Spleen (tissue), 11 donors: ENCODE measurements at regions not wholly inside any gene's neighbourhood (a gene's known extent, or its start where the extent isn't known, plus 50 kb on each side); places are given as distances from the start of the nearest gene placed in this dataset.

Experiments
- DNase-seq: peaks from one replicate; pipeline ENCODE4 v3.0.0-alpha.2; 2020
- H3K27ac ChIP-seq, 8 donors: fragments of 200-600 bp; sonication (generic) in 7 of 8; 1 replicate in 4 of 8; 2 replicates in 4 of 8; pipeline versions ENCODE4 v1.5.0 to v1.8.0; 2016 to 2021; ENCODE audit warnings: inconsistent platforms in 4 of 8, mild to moderate bottlenecking in 4 of 8, moderate library complexity in 1 of 8
- H3K27me3 ChIP-seq, 7 donors: fragments of 200-600 bp; sonication (generic) in 6 of 7; replicated peaks in 1 of 7; 1 replicate in 4 of 7; 2 replicates in 3 of 7; pipeline versions ENCODE4 v1.5.0 to v1.8.0; 2016 to 2021; ENCODE audit warnings: inconsistent platforms in 3 of 7, mild to moderate bottlenecking in 1 of 7
- H3K36me3 ChIP-seq, 6 donors: fragments of 200-600 bp; sonication (generic) in 5 of 6; 1 replicate in 4 of 6; 2 replicates in 2 of 6; pipeline versions ENCODE4 v1.5.0 to v1.8.0; 2016 to 2021; ENCODE audit warnings: inconsistent platforms in 2 of 6
- H3K4me1 ChIP-seq, 6 donors: fragments of 200-600 bp; sonication (generic) in 5 of 6; 1 replicate in 3 of 6; 2 replicates in 3 of 6; pipeline versions ENCODE4 v1.5.0 to v1.8.0; 2016 to 2021; ENCODE audit warnings: inconsistent platforms in 3 of 6
- H3K4me3 ChIP-seq, 8 donors: fragments of 200-600 bp; sonication (generic) in 7 of 8; 1 replicate in 4 of 8; 2 replicates in 4 of 8; pipeline versions ENCODE4 v1.5.0 to v1.8.0; 2016 to 2021; ENCODE audit warnings: inconsistent platforms in 4 of 8, mild to moderate bottlenecking in 4 of 8, moderate library complexity in 2 of 8
- H3K9me3 ChIP-seq, 8 donors: fragments of 200-600 bp; sonication (generic) in 7 of 8; 1 replicate in 4 of 8; 2 replicates in 4 of 8; pipeline versions ENCODE4 v1.5.0 to v1.8.0; 2016 to 2021; ENCODE audit warnings: inconsistent platforms in 4 of 8
- POLR2A ChIP-seq, 3 donors: fragments of 450-650 bp; IDR thresholded peaks; one replicate each; pipeline ENCODE4 v1.5.1; 2017; ENCODE audit warnings: antibody characterized with exemption in 3 of 3, mild to moderate bottlenecking in 1 of 3
- POLR2AphosphoS5 ChIP-seq, 3 donors: sonication (generic); formaldehyde crosslinking; IDR thresholded peaks; one replicate each; pipeline ENCODE4 v1.5.1; 2017; ENCODE audit warnings: antibody characterized with exemption in 3 of 3
- WGBS, 5 donors: extraction: QIAGEN DNeasy Blood & Tissue Kit in 3 of 5; methylation state at CpG; one replicate each; pipeline versions ENCODE4 v1.1.5 to v1.1.7; 2013 to 2018; 5-methylcytosine and 5-hydroxymethylcytosine counted together
- intact Hi-C: fragments of 100-400 bp; cut with DNase I; formaldehyde crosslinking; loops from one replicate; pipeline ENCODE4 v1.15.0; 2023; ENCODE audit warnings: low total_unique reads
- TF ChIP-seq, protein P1 (sequence below), 11 experiments: fragments of 200-600 bp in 7 of 11; fragments of 450-650 bp in 4 of 11; sonication (generic) in 4 of 11; IDR thresholded peaks in 8 of 11; conservative IDR thresholded peaks in 3 of 11; 1 replicate in 7 of 11; 2 replicates in 4 of 11; pipeline versions ENCODE4 v1.4.0 to v1.8.0; 2016 to 2021; ENCODE audit warnings: antibody characterized with exemption in 11 of 11, inconsistent platforms in 4 of 11, mild to moderate bottlenecking in 1 of 11
- donor health status: healthy with polysubstance abuse.
- donor health status: DM: no; HTN: no; CAD: no; lungs with moderate emphysema.
- donor health status: DM: no; HTN: no; CAD: no.
- donor health status: Bipolar disorder and iron deficiency.
- donor health status: healthy.
- donor health status: DM: no; HTN: no; CAD: no.
- donor health status: DM: yes; HTN: yes; CAD: no.

GRCh38 chr21:38752051-38752505 lies 53.7 kb upstream of the ETS2 start:
- Histone ChIP-seq H3K27me3 (peaks cover 0 to 13% (median 0%) of the 10 kb centered on the region in 7 donors), H3K4me1 (peaks cover 0 to 72% (median 22%) of the 10 kb centered on the region in 6 donors), H3K36me3 (no peaks in the 10 kb centered on the region), H3K4me3 (peak overlapping the region in 1 of 8 donors; percentile 30), H3K27ac (peak overlapping the region in 4 of 8 donors; percentile 48 to 83 (median 78)), H3K9me3 (no peaks in the 10 kb centered on the region)
- intact Hi-C loops, result no loop called here
- DNase-seq, result no peak
- TF ChIP-seq, protein P1, sequence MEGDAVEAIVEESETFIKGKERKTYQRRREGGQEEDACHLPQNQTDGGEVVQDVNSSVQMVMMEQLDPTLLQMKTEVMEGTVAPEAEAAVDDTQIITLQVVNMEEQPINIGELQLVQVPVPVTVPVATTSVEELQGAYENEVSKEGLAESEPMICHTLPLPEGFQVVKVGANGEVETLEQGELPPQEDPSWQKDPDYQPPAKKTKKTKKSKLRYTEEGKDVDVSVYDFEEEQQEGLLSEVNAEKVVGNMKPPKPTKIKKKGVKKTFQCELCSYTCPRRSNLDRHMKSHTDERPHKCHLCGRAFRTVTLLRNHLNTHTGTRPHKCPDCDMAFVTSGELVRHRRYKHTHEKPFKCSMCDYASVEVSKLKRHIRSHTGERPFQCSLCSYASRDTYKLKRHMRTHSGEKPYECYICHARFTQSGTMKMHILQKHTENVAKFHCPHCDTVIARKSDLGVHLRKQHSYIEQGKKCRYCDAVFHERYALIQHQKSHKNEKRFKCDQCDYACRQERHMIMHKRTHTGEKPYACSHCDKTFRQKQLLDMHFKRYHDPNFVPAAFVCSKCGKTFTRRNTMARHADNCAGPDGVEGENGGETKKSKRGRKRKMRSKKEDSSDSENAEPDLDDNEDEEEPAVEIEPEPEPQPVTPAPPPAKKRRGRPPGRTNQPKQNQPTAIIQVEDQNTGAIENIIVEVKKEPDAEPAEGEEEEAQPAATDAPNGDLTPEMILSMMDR (IDR thresholded peaks at IDR 0.05 in 8 of 11, conservative IDR thresholded peaks at IDR 0.05 in 3 of 11), result no peak
- no peak for TF ChIP-seq POLR2A (IDR thresholded peaks at IDR 0.05)
- no peak for TF ChIP-seq POLR2AphosphoS5 (IDR thresholded peaks at IDR 0.05)
- WGBS, 5 donors, result 69 to 86% (median 73%) methylated on average over 11 of the region's 11 CpGs

DNA sequence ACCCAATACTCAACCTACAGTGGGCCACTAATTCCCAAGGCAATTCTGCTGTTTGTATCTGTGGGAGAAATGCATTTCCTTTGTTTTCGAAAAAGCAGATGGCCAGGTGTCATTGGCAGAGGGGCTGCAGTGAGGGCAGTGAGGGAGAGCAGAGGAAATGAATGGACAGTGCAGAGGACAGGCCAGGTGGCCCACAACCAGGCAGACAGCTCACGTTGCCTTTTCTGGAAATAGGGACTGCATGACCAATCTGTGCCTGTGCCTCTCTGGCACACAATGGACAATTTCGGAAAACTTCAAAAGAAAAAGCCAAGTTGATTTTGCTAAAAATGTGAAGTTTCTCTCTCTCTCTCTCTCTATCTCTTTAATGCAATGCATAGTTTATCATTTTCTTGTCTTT lies 52.6 kb upstream of the ETS2 start:
- no peak for DNase-seq
- Histone ChIP-seq H3K9me3 (no peaks in the 10 kb centered on the region), H3K27ac (peak overlapping the region in 3 of 8 donors; percentile 1 to 83 (median 5)), H3K27me3 (peaks cover 0 to 13% (median 0%) of the 10 kb centered on the region in 7 donors), H3K4me1 (peaks cover 0 to 68% (median 22%) of the 10 kb centered on the region in 6 donors), H3K4me3 (no peak overlapping the region), H3K36me3 (no peaks in the 10 kb centered on the region)
- no peak for TF ChIP-seq POLR2A (IDR thresholded peaks at IDR 0.05)
- TF ChIP-seq, protein P1 (IDR thresholded peaks at IDR 0.05 in 8 of 11, conservative IDR thresholded peaks at IDR 0.05 in 3 of 11), result no peak
- TF ChIP-seq POLR2AphosphoS5 (IDR thresholded peaks at IDR 0.05), result no peak
- WGBS, 5 donors, result 78 to 89% (median 88%) methylated on average over 3 of the region's 3 CpGs
- intact Hi-C loops, result no loop called here

GRCh38 chr21:38753557-38753971 lies 52.2 kb upstream of the ETS2 start:
- peaks cover 0 to 64% (median 23%) of the 10 kb centered on the region in 6 donors for H3K4me1 ChIP-seq
- no peaks in the 10 kb centered on the region for H3K9me3 ChIP-seq
- no peaks in the 10 kb centered on the region for H3K36me3 ChIP-seq
- TF ChIP-seq POLR2AphosphoS5 (IDR thresholded peaks at IDR 0.05) (no peak), POLR2A (IDR thresholded peaks at IDR 0.05) (no peak)
- TF ChIP-seq, protein P1 (IDR thresholded peaks at IDR 0.05 in 8 of 11, conservative IDR thresholded peaks at IDR 0.05 in 3 of 11), result no peak
- H3K27ac ChIP-seq, result peak overlapping the region in 3 of 8 donors; percentile 1 to 83 (median 76)
- no peak overlapping the region for H3K4me3 ChIP-seq
- 47 to 71% (median 59%) methylated on average over 4 of the region's 4 CpGs for WGBS, 5 donors
- no peak for DNase-seq
- intact Hi-C loops, result no loop called here
- H3K27me3 ChIP-seq, result peaks cover 0 to 13% (median 0%) of the 10 kb centered on the region in 7 donors
